ENCODE measurements at regions not wholly inside any gene's neighbourhood (a gene's known extent, or its start where the extent isn't known, plus 50 kb on each side); places are given as distances from the start of the nearest gene placed in this dataset.

- Histone ChIP-seq H3K4me1 (no peaks in the 10 kb centered on the region), H3K27me3 (no peaks in the 10 kb centered on the region), H3K9ac (ENCODE audit: low read depth in 2 of 2, low read length in 2 of 2) (no peak overlapping the region), H3K36me3 (no peaks in the 10 kb centered on the region), H3K4me3 (no peak overlapping the region), H3K27ac (no peak overlapping the region), H3K9me3 (no peaks in the 10 kb centered on the region)
- peak; percentile 36 for TF ChIP-seq CTCF (IDR thresholded peaks at IDR 0.05)
- intact Hi-C loops (cut with DNase I): no loop called here
- peak; percentile 28 for DNase-seq
Measured at GRCh38 chr1:221478050-221478949, 263.6 kb downstream of the DUSP10 start.

- Histone ChIP-seq H3K27ac (no peak overlapping the region), H3K36me3 (no peaks in the 10 kb centered on the region), H3K9ac (ENCODE audit: low read depth in 2 of 2, low read length in 2 of 2) (no peak overlapping the region), H3K27me3 (no peaks in the 10 kb centered on the region), H3K4me1 (no peaks in the 10 kb centered on the region), H3K4me3 (no peak overlapping the region), H3K9me3 (no peaks in the 10 kb centered on the region)
- intact Hi-C loops (cut with DNase I): no loop called here
- no peak for DNase-seq
- TF ChIP-seq CTCF (IDR thresholded peaks at IDR 0.05): no peak
Measured at GRCh38 chr1:221487781-221488524, 253.9 kb downstream of the DUSP10 start.

- Histone ChIP-seq H3K27ac (no peak overlapping the region), H3K4me3 (no peak overlapping the region), H3K27me3 (no peaks in the 10 kb centered on the region), H3K36me3 (no peaks in the 10 kb centered on the region), H3K9ac (ENCODE audit: low read depth in 2 of 2, low read length in 2 of 2) (no peak overlapping the region), H3K9me3 (no peaks in the 10 kb centered on the region), H3K4me1 (no peaks in the 10 kb centered on the region)
- intact Hi-C loops (cut with DNase I): no loop called here
- no peak for DNase-seq
- TF ChIP-seq CTCF (IDR thresholded peaks at IDR 0.05): no peak
Measured at GRCh38 chr1:221488550-221488949, 253.3 kb downstream of the DUSP10 start.

GRCh38 chr1:221494670-221495069 is 247.2 kb downstream of the DUSP10 start:
- no peaks in the 10 kb centered on the region for H3K27me3 ChIP-seq
- H3K36me3 ChIP-seq: no peaks in the 10 kb centered on the region
- no peak for DNase-seq
- no peak overlapping the region for H3K9ac ChIP-seq (ENCODE audit: low read depth in 2 of 2, low read length in 2 of 2)
- no peak overlapping the region for H3K4me3 ChIP-seq
- no peaks in the 10 kb centered on the region for H3K4me1 ChIP-seq
- no peak overlapping the region for H3K27ac ChIP-seq
- no peaks in the 10 kb centered on the region for H3K9me3 ChIP-seq
- intact Hi-C loops (cut with DNase I): no loop called here
- no peak for TF ChIP-seq CTCF (IDR thresholded peaks at IDR 0.05)

GRCh38 chr1:221497046-221497445 is 244.8 kb downstream of the DUSP10 start:
- DNase-seq: no peak
- Histone ChIP-seq H3K27ac (no peak overlapping the region), H3K9me3 (no peaks in the 10 kb centered on the region), H3K4me1 (no peaks in the 10 kb centered on the region), H3K9ac (ENCODE audit: low read depth in 2 of 2, low read length in 2 of 2) (no peak overlapping the region), H3K4me3 (no peak overlapping the region), H3K27me3 (no peaks in the 10 kb centered on the region), H3K36me3 (no peaks in the 10 kb centered on the region)
- intact Hi-C loops (cut with DNase I): no loop called here
- no peak for TF ChIP-seq CTCF (IDR thresholded peaks at IDR 0.05)
